Neuron (in vitro differentiated cells): ENCODE measurements at regions not wholly inside any gene's neighbourhood (a gene's known extent, or its start where the extent isn't known, plus 50 kb on each side); places are given as distances from the start of the nearest gene placed in this dataset.

ENCODE experiments used
- H2AFZ ChIP-seq: one replicate; pipeline ENCODE4 v1.6.1; 2013; ENCODE audit warnings: low read depth, mild to moderate bottlenecking, inconsistent platforms, low read length, moderate library complexity
- H3K27me3 ChIP-seq: one replicate; pipeline ENCODE4 v1.6.1; 2013; ENCODE audit warnings: low read length; ENCODE audit not compliant: insufficient read depth
- H3K36me3 ChIP-seq: one replicate; pipeline ENCODE4 v1.6.1; 2013; ENCODE audit warnings: low read length; ENCODE audit not compliant: insufficient read depth
- H3K4me1 ChIP-seq: one replicate; pipeline ENCODE4 v1.6.1; 2013; ENCODE audit warnings: low read length; ENCODE audit not compliant: insufficient read depth
- H3K4me3 ChIP-seq: 2 replicates; pipeline ENCODE4 v1.5.1; 2013; ENCODE audit warnings: mild to moderate bottlenecking, low read length, moderate library complexity
- H3K9me3 ChIP-seq: one replicate; pipeline ENCODE4 v1.6.1; 2013; ENCODE audit warnings: low read length

- Histone ChIP-seq H3K4me3 (no peak overlapping the region), H3K36me3 (no peaks in the 10 kb centered on the region), H3K9me3 (no peaks in the 10 kb centered on the region), H2AFZ (no peak overlapping the region), H3K4me1 (no peaks in the 10 kb centered on the region), H3K27me3 (no peaks in the 10 kb centered on the region)
Measured at GRCh38 chr4:64465263-64465662, 56.0 kb upstream of the TECRL start.

GRCh38 chr4:64464581-64464980, 55.3 kb upstream of the TECRL start:
- Histone ChIP-seq H3K4me3 (no peak overlapping the region), H2AFZ (no peak overlapping the region)

More at GRCh38 chr4:64464581-64464980, 55.3 kb upstream of the TECRL start:
- no peaks in the 10 kb centered on the region for H3K36me3 ChIP-seq
- no peaks in the 10 kb centered on the region for H3K27me3 ChIP-seq
- H3K4me1 ChIP-seq = no peaks in the 10 kb centered on the region
- H3K9me3 ChIP-seq = no peaks in the 10 kb centered on the region
